GM21360 (cell line): ENCODE measurements at regions not wholly inside any gene's neighbourhood (a gene's known extent, or its start where the extent isn't known, plus 50 kb on each side); places are given as distances from the start of the nearest gene placed in this dataset.

Source experiments
- ATAC-seq: cut with Tn5 transposase; IDR thresholded peaks from one replicate; pipeline ENCODE4 v1.9.1; 2021; ENCODE audit warnings: mild to moderate bottlenecking, moderate library complexity; ENCODE audit not compliant: unreplicated experiment

- ATAC-seq, result peak; percentile 53
Measured at GRCh38 chr17:77494664-77495435, 354.1 kb downstream of the SEC14L1 start.

- ATAC-seq, result no peak
Measured at GRCh38 chr17:77495575-77495974, 354.8 kb downstream of the SEC14L1 start.

GRCh38 chr17:77496401-77496801 is 355.6 kb downstream of the SEC14L1 start:
- ATAC-seq, result no peak

GRCh38 chr17:77496831-77497577 is 356.2 kb downstream of the SEC14L1 start:
- no peak for ATAC-seq

- ATAC-seq, result no peak
Measured at GRCh38 chr17:77497578-77497934, 356.8 kb downstream of the SEC14L1 start.

GRCh38 chr17:77498091-77498741 is 357.4 kb downstream of the SEC14L1 start:
- no peak for ATAC-seq

- no peak for ATAC-seq
Measured at GRCh38 chr17:77498791-77499698, 358.3 kb downstream of the SEC14L1 start.

GRCh38 chr17:77499699-77500435 is 359.1 kb downstream of the SEC14L1 start:
- ATAC-seq, result no peak

GRCh38 chr17:77501101-77501566 is 360.4 kb downstream of the SEC14L1 start:
- ATAC-seq, result no peak

- ATAC-seq, result no peak
Measured at GRCh38 chr17:77501751-77502625, 361.2 kb downstream of the SEC14L1 start.

GRCh38 chr17:77502626-77503292 is 362.0 kb downstream of the SEC14L1 start:
- no peak for ATAC-seq

- ATAC-seq, result no peak
Measured at GRCh38 chr17:77503293-77503655, 362.5 kb downstream of the SEC14L1 start.

GRCh38 chr17:77503916-77504651 is 363.3 kb downstream of the SEC14L1 start:
- ATAC-seq, result no peak

- ATAC-seq, result no peak
Measured at GRCh38 chr17:77504652-77505155, 363.9 kb downstream of the SEC14L1 start.

- ATAC-seq, result no peak
Measured at GRCh38 chr17:77505181-77505639, 364.4 kb downstream of the SEC14L1 start.

- ATAC-seq, result no peak
Measured at GRCh38 chr17:77506371-77506991, 365.7 kb downstream of the SEC14L1 start.
